ENCODE measurements at regions not wholly inside any gene's neighbourhood (a gene's known extent, or its start where the extent isn't known, plus 50 kb on each side); places are given as distances from the start of the nearest gene placed in this dataset.

DNA sequence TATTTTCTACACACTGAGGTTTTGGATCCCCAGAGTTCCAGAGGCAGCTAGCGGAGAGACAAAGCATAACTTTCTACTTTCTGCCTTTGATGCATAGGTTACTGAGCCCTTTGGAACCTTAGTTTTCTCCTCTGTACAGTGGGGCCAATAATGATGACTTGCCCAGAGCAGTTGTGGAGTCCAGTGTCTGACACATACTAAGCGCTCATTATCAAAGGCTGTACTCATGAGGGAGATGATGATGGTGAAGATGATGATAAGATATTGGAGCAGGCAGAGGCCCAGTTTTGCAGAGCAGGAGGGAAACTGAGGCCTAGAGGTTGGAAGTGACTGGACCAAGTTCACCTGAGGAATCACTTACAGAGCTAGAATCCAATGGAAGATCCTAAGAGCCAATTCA lies 458.0 kb downstream of the MIAT start:
- intact Hi-C loops (cut with DNase I) = no loop called here
- 100% methylated on average over 2 of the region's 2 CpGs for WGBS
- Histone ChIP-seq H3K9me3 (no peaks in the 10 kb centered on the region), H3K4me3 (no peak overlapping the region), H3K27me3 (replicated peaks; ENCODE audit: insufficient read depth) (no peaks in the 10 kb centered on the region), H3K36me3 (no peaks in the 10 kb centered on the region), H3K4me1 (replicated peaks) (no peaks in the 10 kb centered on the region), H3K27ac (no peak overlapping the region)
- no peak for DNase-seq (ENCODE audit: low spot score)
- TF ChIP-seq POLR2A (IDR thresholded peaks at IDR 0.05) (no peak), POLR2AphosphoS5 (IDR thresholded peaks at IDR 0.05) (no peak), CTCF (IDR thresholded peaks at IDR 0.05) (no peak)

DNA sequence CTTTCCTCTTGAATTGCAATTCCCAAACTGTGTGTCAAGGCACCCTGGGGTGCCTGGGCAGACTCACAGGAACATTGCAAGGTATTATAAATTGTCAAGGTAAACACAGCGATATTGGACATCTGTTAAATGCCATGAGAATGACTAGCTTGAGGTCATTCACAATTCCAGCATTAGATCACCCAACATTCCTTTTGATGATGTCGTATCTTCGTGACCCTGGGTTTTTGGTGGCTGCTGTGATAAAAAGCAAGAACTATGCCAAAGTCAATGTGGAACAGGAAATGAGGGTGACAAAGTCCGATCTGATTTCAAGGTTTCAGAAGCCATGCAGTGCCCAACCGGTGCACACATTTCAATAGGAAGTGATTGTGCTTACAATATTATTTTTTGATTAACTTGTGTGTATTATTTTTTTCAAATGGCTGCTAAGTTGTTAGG lies 458.4 kb downstream of the MIAT start:
- no peak for DNase-seq (ENCODE audit: low spot score)
- no peaks in the 10 kb centered on the region for H3K36me3 ChIP-seq
- intact Hi-C loops (cut with DNase I) = no loop called here
- no peak for TF ChIP-seq POLR2AphosphoS5 (IDR thresholded peaks at IDR 0.05)
- no peak for TF ChIP-seq POLR2A (IDR thresholded peaks at IDR 0.05)
- TF ChIP-seq CTCF (IDR thresholded peaks at IDR 0.05) = no peak
- no peaks in the 10 kb centered on the region for H3K9me3 ChIP-seq
- H3K4me3 ChIP-seq = no peak overlapping the region
- H3K27me3 ChIP-seq (replicated peaks; ENCODE audit: insufficient read depth) = no peaks in the 10 kb centered on the region
- WGBS = 42% methylated on average over 5 of the region's 5 CpGs
- no peaks in the 10 kb centered on the region for H3K4me1 ChIP-seq (replicated peaks)
- no peak overlapping the region for H3K27ac ChIP-seq

GRCh38 chr22:27116312-27117086 lies 459.1 kb downstream of the MIAT start:
- Histone ChIP-seq H3K27me3 (replicated peaks; ENCODE audit: insufficient read depth) (no peaks in the 10 kb centered on the region), H3K27ac (peak overlapping the region in 1 of 2 donors; percentile 24), H3K36me3 (no peaks in the 10 kb centered on the region), H3K9me3 (no peaks in the 10 kb centered on the region), H3K4me1 (replicated peaks) (no peaks in the 10 kb centered on the region), H3K4me3 (no peak overlapping the region)
- TF ChIP-seq CTCF (IDR thresholded peaks at IDR 0.05) (no peak), POLR2A (IDR thresholded peaks at IDR 0.05) (no peak), POLR2AphosphoS5 (IDR thresholded peaks at IDR 0.05) (peak; percentile 94)
- 35% methylated on average over 2 of the region's 2 CpGs for WGBS
- DNase-seq (ENCODE audit: low spot score) = peak; percentile 70
- intact Hi-C loops (cut with DNase I) = no loop called here

- Histone ChIP-seq H3K9me3 (no peaks in the 10 kb centered on the region), H3K27ac (no peak overlapping the region), H3K27me3 (replicated peaks; ENCODE audit: insufficient read depth) (no peaks in the 10 kb centered on the region), H3K4me1 (replicated peaks) (no peaks in the 10 kb centered on the region), H3K4me3 (no peak overlapping the region), H3K36me3 (no peaks in the 10 kb centered on the region)
- TF ChIP-seq POLR2A (IDR thresholded peaks at IDR 0.05) (no peak), POLR2AphosphoS5 (IDR thresholded peaks at IDR 0.05) (no peak), CTCF (IDR thresholded peaks at IDR 0.05) (no peak)
- DNase-seq (ENCODE audit: low spot score) = no peak
- intact Hi-C loops (cut with DNase I) = no loop called here
Observed at GRCh38 chr22:27120036-27120435, 462.6 kb downstream of the MIAT start.

DNA sequence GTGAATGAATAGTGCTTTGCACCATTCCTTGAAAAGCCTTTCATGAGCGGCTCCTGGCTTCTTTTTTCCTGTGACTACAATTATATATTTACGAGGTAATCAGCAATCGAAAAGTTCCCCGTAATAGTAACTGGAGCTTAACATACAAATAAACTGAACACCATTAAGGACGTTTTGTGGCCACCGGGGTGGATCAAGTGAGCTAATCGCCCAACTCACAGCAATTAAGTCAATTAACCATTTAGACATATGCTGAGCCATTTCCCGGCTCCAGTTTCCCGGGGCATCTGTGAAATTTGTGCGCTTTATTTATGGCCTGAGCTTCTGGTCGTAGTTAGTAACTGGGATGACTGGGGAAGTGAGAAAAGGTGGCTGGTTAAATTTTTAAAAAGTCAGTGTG lies 465.2 kb downstream of the MIAT start:
- Histone ChIP-seq H3K4me3 (no peak overlapping the region), H3K9me3 (no peaks in the 10 kb centered on the region), H3K27ac (no peak overlapping the region), H3K4me1 (replicated peaks) (no peaks in the 10 kb centered on the region), H3K36me3 (no peaks in the 10 kb centered on the region), H3K27me3 (replicated peaks; ENCODE audit: insufficient read depth) (no peaks in the 10 kb centered on the region)
- DNase-seq (ENCODE audit: low spot score) = no peak
- TF ChIP-seq POLR2A (IDR thresholded peaks at IDR 0.05) = no peak
- no peak for TF ChIP-seq CTCF (IDR thresholded peaks at IDR 0.05)
- no peak for TF ChIP-seq POLR2AphosphoS5 (IDR thresholded peaks at IDR 0.05)
- intact Hi-C loops (cut with DNase I) = no loop called here
- WGBS = 57% methylated on average over 11 of the region's 11 CpGs

All from prostate gland (tissue), 2 donors.